GM12891 (cell line): ENCODE measurements at regions not wholly inside any gene's neighbourhood (a gene's known extent, or its start where the extent isn't known, plus 50 kb on each side); places are given as distances from the start of the nearest gene placed in this dataset.

Experiments
- POLR2A ChIP-seq: IDR thresholded peaks from 2 replicates; pipeline ENCODE4 v1.6.1; 2011; ENCODE audit warnings: low read depth, low read length, control low read depth
- POLR2AphosphoS5 ChIP-seq: IDR thresholded peaks from 2 replicates; pipeline ENCODE4 v1.6.1; 2011; ENCODE audit warnings: low read depth, low read length, control low read depth
- SPI1 ChIP-seq: IDR thresholded peaks from 2 replicates; pipeline ENCODE4 v1.6.1; 2011; ENCODE audit warnings: low read depth, low read length, control low read depth
- TAF1 ChIP-seq: IDR thresholded peaks from 2 replicates; pipeline ENCODE4 v1.6.1; 2011; ENCODE audit warnings: low read depth, low read length, control low read depth

GRCh38 chr16:76222853-76223252, 54.3 kb upstream of the CNTNAP4 start:
- TF ChIP-seq POLR2A (no peak), TAF1 (no peak), SPI1 (no peak), POLR2AphosphoS5 (no peak)
